GM12878 (cell line): ENCODE measurements at regions not wholly inside any gene's neighbourhood (a gene's known extent, or its start where the extent isn't known, plus 50 kb on each side); places are given as distances from the start of the nearest gene placed in this dataset.

Experiments
- ATAC-seq: fragments of 200-7000 bp; cut with Tn5 transposase; 3 replicates; pipeline ENCODE4 v1.9.1; 2020; ENCODE audit warnings: mild to moderate bottlenecking, moderate library complexity
- BruUV-seq: library from RNA; stranded (reverse); fragments of 400-500 nt; replicated peaks from 2 replicates; lab custom pipeline; 2021; lab: Mats Ljungman, UMichigan
- CTCF ChIA-PET: fragments of 300-600 bp; sonication (Branson Sonifier 250); formaldehyde crosslinking; extraction: SDS; loops from one replicate; lab custom pipeline; 2021; ENCODE audit warnings: inconsistent platforms; lab: Yijun Ruan, JAX
- POLR2A ChIA-PET: fragments of 350-600 bp; formaldehyde crosslinking; extraction: SDS; loops from one replicate; lab custom pipeline; 2021; ENCODE audit warnings: inconsistent platforms; lab: Charles Lee
- RAD21 ChIA-PET: fragments of 300-600 bp; sonication (Branson Sonifier 250); formaldehyde crosslinking; loops from one replicate; lab custom pipeline; 2023; ENCODE audit warnings: antibody characterized with exemption; ENCODE audit not compliant: unreplicated experiment; lab: Charles Lee
- SMC1A ChIA-PET: fragments of 300-600 bp; sonication (Branson Sonifier 250); formaldehyde crosslinking; loops from one replicate; lab custom pipeline; 2023; ENCODE audit not compliant: unreplicated experiment, uncharacterized antibody; lab: Charles Lee
- DNase-seq: peaks from one replicate; pipeline ENCODE4 v3.0.0-alpha.2; 2011; ENCODE audit warnings: low read depth, low spot score
- FAIRE-seq: peaks from 3 replicates; lab custom pipeline; 2011; peaks lifted over from hg19 to GRCh38; lab: Jason Lieb, UNC
- H2AFZ ChIP-seq: 2 replicates; pipeline ENCODE4 v1.6.0; 2011; ENCODE audit warnings: low read depth, low read length, control low read depth; ENCODE audit not compliant: control insufficient read depth
- H3K27ac ChIP-seq: 2 replicates; pipeline ENCODE4 v1.5.1; 2011; ENCODE audit warnings: control low read depth; ENCODE audit not compliant: control insufficient read depth, insufficient read depth
- H3K27me3 ChIP-seq, 2 experiments: replicated peaks in 1 of 2; 2 replicates each; pipeline versions ENCODE4 v1.6.0 to v1.6.1; 2011; ENCODE audit warnings: low read length in 1 of 2; ENCODE audit not compliant: control insufficient read depth in 2 of 2, insufficient read depth in 2 of 2
- H3K36me3 ChIP-seq, 2 experiments: 2 replicates each; pipeline ENCODE4 v1.5.1; 2011; ENCODE audit warnings: low read length in 1 of 2; ENCODE audit not compliant: control insufficient read depth in 2 of 2, insufficient read depth in 2 of 2
- H3K4me1 ChIP-seq: 2 replicates; pipeline ENCODE4 v1.6.1; 2011; ENCODE audit warnings: mild to moderate bottlenecking, low read length, moderate library complexity, mixed read lengths; ENCODE audit not compliant: control insufficient read depth, insufficient read depth
- H3K4me2 ChIP-seq: 2 replicates; pipeline ENCODE4 v1.6.0; 2011; ENCODE audit warnings: control low read depth; ENCODE audit not compliant: control insufficient read depth, insufficient read depth
- H3K4me3 ChIP-seq: fragments of 200-600 bp; sonication (generic); 2 replicates; pipeline ENCODE4 v1.5.1; 2016
- H3K79me2 ChIP-seq: 2 replicates; pipeline ENCODE4 v1.6.0; 2011; ENCODE audit warnings: low read length; ENCODE audit not compliant: control insufficient read depth, insufficient read depth
- H3K9ac ChIP-seq: 2 replicates; pipeline ENCODE4 v1.8.0; 2011; ENCODE audit warnings: low read length, control low read depth, mixed read lengths; ENCODE audit not compliant: control insufficient read depth, insufficient read depth
- H3K9me3 ChIP-seq: replicated peaks from 3 replicates; pipeline ENCODE4 v1.5.1; 2011; ENCODE audit warnings: mild to moderate bottlenecking, low read length; ENCODE audit not compliant: control insufficient read depth, insufficient read depth
- H4K20me1 ChIP-seq: 2 replicates; pipeline ENCODE4 v1.6.0; 2011; ENCODE audit not compliant: control insufficient read depth, insufficient read depth
- SKIL ChIP-seq: fragments of 450-650 bp; IDR thresholded peaks from 2 replicates; pipeline ENCODE4 v1.6.1; 2017; ENCODE audit warnings: mild to moderate bottlenecking, low read depth, inconsistent platforms; ENCODE audit not compliant: poor library complexity, severe bottlenecking
- ZNF687 ChIP-seq: fragments of 450-650 bp; IDR thresholded peaks from 2 replicates; pipeline ENCODE4 v1.6.1; 2017; ENCODE audit warnings: mild to moderate bottlenecking, moderate library complexity
- WGBS: methylation state at CpG from one replicate; pipeline ENCODE4 v1.1.6; 2016; ENCODE audit warnings: low lambda C conversion rate; ENCODE audit not compliant: insufficient replicate concordance, insufficient coverage; ENCODE audit errors: missing lambda C conversion rate; 5-methylcytosine and 5-hydroxymethylcytosine counted together
- in situ Hi-C: fragments of 300-500 bp; cut with MboI; formaldehyde crosslinking; loops from 9 replicates; pipeline ENCODE4 v1.14.3; 2018; ENCODE audit warnings: mixed read lengths
- intact Hi-C: fragments of 100-400 bp; cut with micrococcal nuclease; formaldehyde crosslinking; loops from one replicate; pipeline ENCODE4 v1.14.2; 2022; ENCODE audit not compliant: unreplicated experiment

GRCh38 chr14:98203421-98203820, 1068.6 kb downstream of the BCL11B start:
- H3K9me3 ChIP-seq: no peaks in the 10 kb centered on the region
- H3K9ac ChIP-seq: no peak overlapping the region
- intact Hi-C loops: no loop called here
- no peak for DNase-seq
- TF ChIP-seq ZNF687: peak; percentile 47; the same call in 1 of the 2 replicates
- no peak for TF ChIP-seq SKIL
- TF ChIP-seq, all 136 proteins: peak for 1
- no peaks in the 10 kb centered on the region for H3K36me3 ChIP-seq
- RAD21 ChIA-PET: interaction anchor here (0.7 to 22.4 kb wide), 11 partner anchors 9 to 63 kb away, joined by 3 to 407 read pairs (median 6); no protein-coding TSS in a partner anchor
- in situ Hi-C loops: no loop called here
- no peak for FAIRE-seq
- no peak overlapping the region for H3K4me2 ChIP-seq
- no peaks in the 10 kb centered on the region for H4K20me1 ChIP-seq
- POLR2A ChIA-PET: interaction anchor here (0.9 to 2.3 kb wide), 4 partner anchors 18 to 63 kb away, joined by 3 to 14 read pairs (median 4); no protein-coding TSS in a partner anchor
- H3K4me1 ChIP-seq: peaks cover 3% of the 10 kb centered on the region
- no peaks in the 10 kb centered on the region for H3K27me3 ChIP-seq
- no peaks in the 10 kb centered on the region for H3K79me2 ChIP-seq
- no peak overlapping the region for H2AFZ ChIP-seq
- no peak overlapping the region for H3K4me3 ChIP-seq
- 37% methylated on average over 6 of the region's 6 CpGs for WGBS
- SMC1A ChIA-PET: interaction anchor here (0.6 to 17.5 kb wide), 12 partner anchors 10 to 454 kb away, joined by 3 to 320 read pairs (median 6); no protein-coding TSS in a partner anchor
- ATAC-seq: no peak
- no TSS peak for BruUV-seq
- CTCF ChIA-PET: interaction anchor here (0.6 to 2.9 kb wide), 5 partner anchors 18 to 65 kb away, joined by 3 to 13 read pairs (median 3); no protein-coding TSS in a partner anchor
- H3K27ac ChIP-seq: no peak overlapping the region
